ENCODE measurements at regions not wholly inside any gene's neighbourhood (a gene's known extent, or its start where the extent isn't known, plus 50 kb on each side); places are given as distances from the start of the nearest gene placed in this dataset.

DNA sequence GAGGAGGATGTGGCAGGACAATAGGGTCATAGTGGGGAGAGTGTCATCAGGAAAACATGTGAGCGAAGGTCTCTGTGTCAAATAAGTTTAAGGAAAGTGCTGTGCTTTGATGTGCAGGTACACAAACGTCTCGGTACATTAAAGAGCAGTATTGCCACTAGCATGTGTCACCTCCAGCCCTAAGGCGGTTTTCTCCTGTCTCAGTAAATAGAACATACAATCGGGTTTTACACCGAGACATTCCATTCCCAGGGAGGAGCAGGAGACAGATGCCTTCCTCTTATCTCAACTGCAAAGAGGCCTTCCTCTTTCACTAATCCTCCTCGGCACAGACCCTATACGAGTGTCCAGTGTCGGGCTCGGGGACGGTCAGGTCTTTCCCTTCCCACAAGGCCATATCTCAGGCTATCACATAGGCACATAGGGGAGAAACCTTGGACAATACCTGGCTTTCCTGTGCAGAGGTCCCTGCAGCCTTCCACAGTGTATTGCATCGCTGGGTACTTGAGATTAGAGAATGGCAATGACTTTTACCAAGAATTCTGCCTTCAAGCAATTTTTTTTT lies 684.5 kb downstream of the PDHA2 start:
- DNase-seq (ENCODE audit: low read depth, low spot score): peak; percentile 60

DNA sequence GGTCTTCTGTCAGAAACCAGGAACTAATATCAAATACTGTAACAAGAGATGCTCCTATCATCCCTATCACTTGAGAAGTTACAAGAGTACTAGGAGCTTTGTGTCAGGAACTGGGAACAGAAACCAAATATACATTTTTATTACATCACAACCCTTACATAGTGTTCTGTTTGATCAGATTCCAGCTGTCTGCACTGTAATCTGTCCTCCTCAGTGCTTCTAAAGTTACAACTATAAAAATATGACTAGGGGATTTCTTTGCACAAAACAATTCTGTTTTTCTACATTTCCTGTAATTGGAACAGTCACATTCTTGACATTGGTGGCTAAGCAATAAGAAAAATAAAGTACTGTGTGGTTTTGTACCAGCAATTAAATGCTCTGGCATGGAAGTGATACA lies 686.0 kb downstream of the PDHA2 start:
- DNase-seq (ENCODE audit: low read depth, low spot score): no peak

DNA sequence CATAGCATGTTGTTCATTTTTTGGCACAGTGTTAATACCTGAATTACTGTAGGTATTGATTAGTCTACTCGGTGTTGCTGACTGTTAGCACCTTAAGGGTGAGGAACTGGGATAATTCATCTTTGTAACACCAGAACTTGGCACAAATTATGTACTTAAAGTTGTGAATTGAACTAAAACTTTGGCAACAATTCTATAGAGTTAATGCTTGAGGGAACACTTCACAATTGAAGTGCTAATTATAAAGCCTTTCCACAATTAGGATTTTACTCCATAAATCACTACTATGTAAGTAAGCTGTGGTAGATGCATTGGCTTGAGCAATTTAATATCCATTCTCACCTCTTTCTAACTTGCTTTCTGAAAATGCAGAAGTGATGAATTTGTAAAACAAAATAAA lies 686.7 kb downstream of the PDHA2 start:
- DNase-seq (ENCODE audit: low read depth, low spot score): no peak

DNA sequence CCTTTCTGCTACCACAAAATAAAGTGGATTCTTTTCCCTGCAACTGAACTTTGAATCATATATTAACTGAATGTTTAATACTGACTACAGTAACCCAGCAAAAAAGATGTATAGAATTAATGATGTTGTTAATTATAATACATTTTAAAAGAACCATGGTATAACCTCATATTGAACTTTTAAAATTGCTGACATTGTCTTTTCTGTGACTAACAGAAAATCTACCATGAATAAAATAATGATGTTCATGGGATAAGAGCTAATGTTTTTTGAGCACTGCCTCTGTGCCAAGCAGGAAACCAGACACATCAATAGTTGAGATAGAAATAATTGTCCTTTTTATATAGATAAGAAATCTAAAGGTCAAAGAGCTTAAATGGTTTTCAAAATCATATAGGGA lies 691.9 kb downstream of the PDHA2 start:
- DNase-seq (ENCODE audit: low read depth, low spot score): no peak

DNA sequence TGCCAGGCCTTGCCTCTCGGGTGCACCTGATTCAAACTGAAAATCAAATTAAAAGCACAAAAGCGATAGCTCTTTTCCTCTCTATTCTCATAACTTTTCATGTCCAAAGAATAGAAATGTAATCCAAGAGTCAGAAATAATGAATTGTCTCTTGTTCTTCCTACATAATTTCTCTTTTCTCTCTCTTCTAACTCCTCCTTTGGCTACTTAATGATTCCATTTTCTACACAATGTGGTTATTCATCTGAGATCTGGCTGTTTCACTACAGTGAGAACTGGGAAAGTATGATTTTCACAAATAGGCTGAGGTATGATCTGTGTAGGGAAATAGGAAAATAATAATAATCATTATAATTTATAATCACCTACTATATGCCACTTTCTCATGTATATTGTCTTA lies 703.5 kb downstream of the PDHA2 start:
- DNase-seq (ENCODE audit: low read depth, low spot score): no peak

DNA sequence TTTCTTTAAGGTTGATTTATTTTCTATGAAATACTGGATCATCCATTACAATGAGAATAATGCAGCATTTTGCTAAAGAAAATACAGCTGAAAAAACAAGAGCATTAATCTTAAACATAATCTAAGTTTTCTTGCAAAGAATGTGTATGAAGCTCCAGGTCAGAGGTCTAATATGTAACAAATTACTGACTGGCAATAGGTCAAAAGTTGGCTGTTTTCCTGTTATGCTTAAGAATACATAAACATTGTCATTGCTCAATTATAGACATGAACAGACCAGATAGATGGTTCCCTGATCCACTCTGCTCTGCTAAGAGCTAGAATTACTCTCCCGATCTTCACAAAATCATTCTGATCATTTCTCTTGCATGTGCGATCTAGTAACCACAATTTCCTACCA lies 718.6 kb downstream of the PDHA2 start:
- DNase-seq (ENCODE audit: low read depth, low spot score): no peak

DNA sequence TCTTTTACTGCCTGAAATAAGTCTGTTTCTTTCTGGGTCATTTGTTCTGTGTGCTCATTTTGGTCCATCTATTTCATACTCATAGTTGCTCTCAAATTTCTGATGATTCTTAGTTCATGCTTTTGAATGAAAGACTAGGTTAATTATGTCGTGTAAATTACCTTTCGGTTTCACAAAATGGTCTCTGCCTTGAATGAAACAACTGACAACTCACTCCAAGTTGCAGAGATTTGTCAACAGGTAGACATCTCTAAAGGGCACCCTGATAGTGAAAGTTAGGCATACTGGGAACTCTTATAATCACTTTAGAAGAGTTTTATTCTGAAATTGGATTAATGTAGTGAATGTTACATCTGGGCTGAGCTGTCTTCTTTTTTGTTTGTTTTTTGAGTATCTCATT lies 726.9 kb downstream of the PDHA2 start:
- no peak for DNase-seq (ENCODE audit: low read depth, low spot score)

DNA sequence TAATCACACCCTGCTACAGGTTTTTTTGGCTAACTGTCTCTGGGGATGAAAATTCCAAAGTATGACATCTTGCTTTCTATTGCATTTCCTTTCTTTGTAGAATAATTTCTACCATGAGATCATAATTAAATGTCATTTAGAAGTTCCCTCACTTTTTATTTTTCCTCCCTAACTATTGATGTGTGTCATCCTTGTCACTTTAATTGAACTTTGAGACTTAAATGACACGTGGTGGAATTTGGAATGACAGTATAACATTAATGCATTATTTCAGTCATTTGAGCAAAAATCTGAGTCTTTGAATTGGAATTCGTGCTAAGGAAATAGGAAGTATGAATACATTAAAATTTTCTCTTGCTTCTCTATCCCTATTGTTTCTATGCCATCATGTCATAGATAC lies 745.4 kb downstream of the PDHA2 start:
- no peak for DNase-seq (ENCODE audit: low read depth, low spot score)

DNA sequence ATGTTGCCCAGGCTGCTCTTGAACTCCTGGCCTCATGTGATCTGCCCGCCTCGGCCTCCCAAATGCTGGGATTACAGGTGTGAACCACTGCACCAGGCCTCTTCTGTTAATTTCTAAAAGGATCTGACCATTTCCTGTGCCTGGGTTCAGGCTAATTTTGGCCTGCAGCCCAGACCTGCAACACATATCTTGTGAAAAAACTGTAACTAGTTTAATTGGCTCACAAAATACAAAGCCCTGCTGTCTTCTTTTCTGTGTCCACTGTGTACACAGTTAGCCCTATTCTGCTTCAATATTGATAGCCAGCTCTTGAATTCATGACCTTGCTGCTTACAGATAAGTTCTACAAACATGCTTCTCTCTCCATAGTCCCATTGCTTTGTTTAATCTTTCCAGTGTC lies 753.5 kb downstream of the PDHA2 start:
- no peak for DNase-seq (ENCODE audit: low read depth, low spot score)

DNA sequence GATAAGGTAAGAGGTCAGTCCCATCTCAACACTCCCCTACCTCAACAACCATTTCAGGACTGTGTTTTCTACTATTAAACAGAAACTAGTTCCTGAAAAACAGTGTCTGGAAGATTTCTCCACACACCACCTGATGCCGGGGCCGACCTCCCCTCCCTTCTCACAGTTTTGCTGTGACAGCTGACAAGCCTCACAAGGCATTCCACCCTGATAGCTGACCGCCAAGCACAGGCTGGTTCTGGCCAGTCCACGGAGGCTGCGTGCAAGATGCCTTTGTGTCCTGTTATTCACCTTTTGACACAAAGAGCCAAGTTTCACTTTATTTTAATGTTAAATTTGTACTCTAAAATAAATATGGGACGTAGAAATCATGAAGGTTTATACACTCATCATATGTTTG lies 758.6 kb downstream of the PDHA2 start:
- DNase-seq (ENCODE audit: low read depth, low spot score): peak; percentile 57

DNA sequence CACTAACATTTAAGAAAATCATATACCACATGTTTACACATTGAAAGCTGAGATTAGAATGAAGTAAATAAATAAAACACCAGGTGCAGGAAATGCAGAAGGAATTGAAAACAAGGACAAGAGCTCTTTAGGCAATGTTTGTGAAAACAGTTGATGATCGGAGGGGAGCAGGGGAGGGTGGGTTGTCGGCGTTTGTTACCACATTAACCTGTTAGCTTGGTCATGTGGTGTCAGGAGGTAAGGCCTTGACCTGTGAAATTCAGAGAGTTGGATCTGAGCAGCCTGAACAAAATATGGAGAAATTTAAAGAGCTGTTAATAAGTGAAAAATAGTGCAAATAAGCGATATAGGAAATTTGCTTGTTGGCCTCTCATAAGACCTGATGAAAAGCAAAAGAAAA lies 759.9 kb downstream of the PDHA2 start:
- DNase-seq (ENCODE audit: low read depth, low spot score): no peak

DNA sequence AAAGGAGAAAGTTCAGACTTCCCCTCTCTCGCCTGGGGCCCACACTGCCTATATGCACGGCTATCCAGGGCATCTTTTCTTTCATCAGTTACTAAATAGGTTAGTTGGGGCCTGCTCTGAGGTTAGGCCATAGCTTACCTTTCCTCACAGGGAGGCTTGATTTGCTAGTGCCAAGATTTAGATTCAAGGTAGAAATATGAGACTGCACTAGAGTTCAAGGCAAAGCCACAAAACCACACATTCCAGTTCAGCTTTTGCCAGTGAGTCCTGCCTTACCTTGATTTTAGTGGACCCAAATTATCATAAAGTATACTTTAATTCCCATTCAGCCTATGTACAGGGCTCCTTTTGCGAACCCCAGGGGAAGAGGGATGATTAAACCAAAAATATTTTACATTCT lies 762.8 kb downstream of the PDHA2 start:
- no peak for DNase-seq (ENCODE audit: low read depth, low spot score)

DNA sequence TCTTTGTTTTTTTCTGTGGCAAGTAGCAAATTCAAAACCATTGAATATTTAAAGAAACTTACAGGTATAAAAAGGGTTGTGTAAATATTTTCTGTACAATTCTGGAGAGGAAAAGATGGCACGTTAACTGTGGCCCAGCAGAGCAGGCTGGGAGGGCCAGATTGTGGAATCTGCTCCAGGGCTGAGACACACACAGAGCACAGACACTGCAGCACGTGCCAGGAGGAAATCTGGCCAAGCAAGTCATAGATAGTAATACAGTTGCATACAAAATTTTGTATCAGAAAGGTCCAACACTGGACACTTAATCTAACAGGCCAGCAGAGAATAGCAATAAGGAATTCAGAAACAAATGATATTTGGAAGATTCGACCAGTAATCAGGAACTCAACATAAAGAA lies 763.7 kb downstream of the PDHA2 start:
- no peak for DNase-seq (ENCODE audit: low read depth, low spot score)

DNA sequence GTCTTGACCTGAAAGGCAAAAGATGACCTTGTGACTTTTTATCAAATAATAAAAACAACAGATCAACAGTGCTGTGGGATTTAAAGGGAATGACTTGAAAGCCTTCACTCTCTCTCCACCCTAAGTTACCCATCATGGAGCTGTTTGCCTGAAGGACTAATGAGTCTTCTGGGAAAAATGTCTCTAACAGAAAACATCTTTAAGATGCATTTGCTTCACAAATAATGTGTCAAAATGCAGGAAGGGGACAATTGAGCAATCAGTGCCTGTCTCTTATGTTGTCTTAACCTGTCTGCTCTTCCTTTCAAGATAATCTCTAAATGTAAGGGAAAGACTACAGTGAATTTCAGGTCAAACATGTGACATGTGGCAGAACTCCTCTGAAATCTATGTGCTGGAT lies 766.6 kb downstream of the PDHA2 start:
- no peak for DNase-seq (ENCODE audit: low read depth, low spot score)

DNA sequence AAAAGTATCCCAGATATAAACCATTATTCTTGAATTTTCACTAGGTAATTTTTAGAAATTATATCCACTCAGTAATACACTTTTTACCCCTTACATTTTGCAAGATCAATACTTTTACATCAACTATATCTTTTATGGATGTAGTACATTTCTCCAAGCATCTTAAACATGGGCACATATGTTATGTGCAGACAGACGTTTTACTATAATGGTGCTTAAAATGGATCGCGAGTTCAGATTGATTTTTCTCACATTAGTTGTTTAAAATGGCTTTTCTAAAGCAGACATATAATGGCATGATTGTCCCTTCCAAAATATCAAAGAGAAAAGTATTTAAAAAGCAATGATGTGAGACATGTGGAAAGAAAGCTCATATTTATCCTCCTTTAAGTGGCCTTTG lies 786.1 kb downstream of the PDHA2 start:
- DNase-seq (ENCODE audit: low read depth, low spot score): no peak

DNA sequence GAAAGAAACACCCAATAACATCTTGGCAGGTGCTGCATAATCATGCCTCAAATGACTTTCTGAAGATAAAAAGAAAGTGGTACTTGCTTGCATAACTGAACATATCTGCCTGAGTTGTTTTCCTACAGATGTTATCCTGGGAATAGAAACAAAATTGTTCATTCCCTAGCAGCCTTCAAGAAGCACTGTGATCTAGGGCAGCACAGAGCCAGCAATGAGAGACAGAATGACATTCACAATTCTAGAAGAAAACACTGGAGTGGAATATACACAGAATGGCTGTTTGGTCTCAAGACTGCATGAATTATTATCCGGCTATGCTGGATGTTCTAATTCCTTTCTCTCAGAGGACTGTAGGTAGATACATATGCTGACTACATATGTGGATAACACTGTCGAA lies 790.9 kb downstream of the PDHA2 start:
- DNase-seq (ENCODE audit: low read depth, low spot score): no peak

DNA sequence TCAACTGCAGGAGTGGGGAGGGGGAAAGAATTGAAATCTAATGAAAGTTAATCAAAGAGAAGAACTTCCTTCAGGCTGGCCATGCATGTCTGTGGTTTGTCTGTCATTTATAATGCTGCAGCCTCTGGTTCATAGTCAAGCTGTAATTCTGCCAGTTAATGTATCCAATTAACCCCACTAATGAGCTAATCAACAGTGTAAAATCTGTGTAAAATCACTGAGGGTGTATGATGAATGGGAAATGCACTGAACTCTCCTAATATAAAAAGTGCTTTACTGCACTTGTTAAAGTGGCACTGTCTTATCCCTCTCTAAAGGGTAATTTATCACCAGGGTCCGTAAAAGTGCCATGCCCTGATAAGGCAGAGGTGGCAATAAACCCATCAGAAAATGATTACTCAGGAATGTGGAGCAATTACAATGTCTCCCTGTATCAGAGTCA lies 798.1 kb downstream of the PDHA2 start:
- peak; percentile 17 for DNase-seq (ENCODE audit: low read depth, low spot score)

DNA sequence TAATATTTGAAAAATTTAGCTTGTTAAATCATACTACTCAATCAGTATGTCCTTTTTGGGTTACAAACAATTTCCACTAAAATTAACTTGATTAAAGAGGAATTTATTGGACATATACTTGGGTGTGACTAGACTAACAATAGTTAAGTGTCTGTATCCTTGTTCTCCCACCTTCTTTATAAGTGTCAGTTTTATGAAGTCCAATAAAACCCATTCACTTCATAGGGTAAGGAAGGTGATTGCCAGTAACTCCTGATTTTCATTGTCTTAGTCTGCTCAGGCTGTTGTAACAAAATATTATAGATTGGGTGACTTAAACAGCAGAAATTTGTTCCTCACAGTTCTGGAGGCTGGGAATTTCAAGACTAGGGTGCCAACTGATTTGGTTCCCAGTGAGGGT lies 800.0 kb downstream of the PDHA2 start:
- DNase-seq (ENCODE audit: low read depth, low spot score): no peak

DNA sequence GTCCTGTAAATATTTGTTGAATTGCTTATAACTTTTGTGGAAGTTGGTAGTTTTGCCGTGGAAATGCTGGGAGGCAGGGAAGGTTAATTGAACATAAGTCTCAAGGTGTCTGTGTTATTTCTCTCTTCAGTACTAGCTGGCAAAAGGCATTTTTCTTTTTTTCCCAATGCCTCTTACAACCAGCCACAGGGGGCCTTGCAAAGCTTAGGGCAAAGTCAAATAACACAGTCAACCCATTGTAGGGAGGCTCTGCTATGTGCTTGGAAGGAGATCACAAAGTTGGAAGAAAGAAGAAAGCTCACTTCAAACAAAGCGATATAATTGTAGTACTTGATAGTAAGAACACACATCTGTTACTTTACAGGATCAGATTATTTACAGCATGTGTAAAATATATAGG lies 802.6 kb downstream of the PDHA2 start:
- peak; percentile 18 for DNase-seq (ENCODE audit: low read depth, low spot score)

DNA sequence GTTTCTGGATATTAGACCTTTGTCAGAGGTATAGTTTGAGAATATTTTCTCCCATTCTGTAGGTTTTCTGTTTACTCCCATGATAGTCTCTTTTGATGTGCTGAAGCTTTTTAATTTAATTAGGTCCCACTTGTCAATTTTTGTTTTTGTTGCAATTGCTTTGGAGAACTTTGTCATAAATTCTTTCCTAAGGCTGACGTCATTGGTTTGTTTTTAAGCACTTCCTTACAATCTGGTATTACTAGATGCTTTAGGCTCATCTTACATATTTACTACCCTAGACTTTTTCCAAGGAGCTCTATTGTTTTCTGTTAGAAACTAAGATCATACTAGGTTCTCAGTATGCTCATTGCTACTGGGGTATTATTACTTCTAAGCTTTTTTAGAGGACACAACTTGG lies 806.3 kb downstream of the PDHA2 start:
- DNase-seq (ENCODE audit: low read depth, low spot score): no peak

DNA sequence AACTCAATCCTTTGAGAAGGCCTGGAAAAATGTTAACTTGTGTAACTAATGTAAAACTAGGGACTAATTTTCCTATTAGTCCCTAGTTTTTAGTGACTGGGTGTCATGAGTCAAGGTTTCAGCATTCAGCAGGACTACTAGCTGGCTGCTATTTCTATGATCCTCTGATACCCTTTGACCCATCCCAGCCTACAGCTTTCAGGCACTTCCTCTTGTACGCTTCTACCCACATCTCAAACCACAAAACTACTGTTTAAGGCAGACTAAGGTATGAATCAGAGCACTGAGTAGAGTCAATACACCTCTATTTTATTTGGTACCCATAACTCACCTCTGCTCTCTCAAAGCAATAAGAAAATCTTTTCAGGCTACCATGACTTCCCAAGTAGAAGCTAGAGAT lies 809.6 kb downstream of the PDHA2 start:
- peak; percentile 11 for DNase-seq (ENCODE audit: low read depth, low spot score)

DNA sequence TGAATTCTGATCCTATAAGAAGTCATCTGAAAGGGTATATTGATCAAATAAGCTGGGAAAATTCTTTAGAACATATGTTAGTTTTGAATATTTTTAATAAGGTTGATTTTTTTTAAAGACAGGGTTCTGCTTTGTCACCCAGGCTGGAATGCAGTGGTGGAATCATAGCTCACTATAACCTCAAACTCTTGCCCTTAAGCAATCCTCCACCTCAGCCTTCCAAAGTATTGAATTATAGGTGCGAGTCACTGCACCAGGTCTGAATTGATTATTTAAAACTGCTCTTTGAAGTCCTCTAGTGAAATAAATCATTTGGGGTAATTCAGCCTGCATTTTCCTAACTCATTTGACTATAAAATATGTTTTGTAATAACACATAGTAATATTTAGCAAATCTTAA lies 812.3 kb downstream of the PDHA2 start:
- DNase-seq (ENCODE audit: low read depth, low spot score): no peak

DNA sequence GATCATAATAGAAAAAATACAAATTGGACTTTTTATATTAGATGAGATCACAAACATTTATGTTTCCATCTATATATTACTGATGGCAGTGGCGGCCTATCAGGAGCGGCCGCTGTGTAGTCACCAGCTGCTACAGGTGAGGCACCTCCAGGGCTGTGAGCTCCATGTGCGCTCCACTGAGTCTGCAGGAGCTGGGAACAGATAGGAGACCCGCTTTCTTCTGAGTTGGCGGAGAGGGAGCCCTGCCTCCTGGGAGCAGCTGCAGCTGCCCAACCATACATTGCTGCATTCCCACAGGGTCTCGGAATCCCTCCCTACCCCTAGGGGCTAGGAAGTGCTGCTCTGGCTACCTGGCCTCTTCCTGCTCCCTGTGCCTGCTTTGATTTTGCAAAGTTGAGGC lies 812.9 kb downstream of the PDHA2 start:
- no peak for DNase-seq (ENCODE audit: low read depth, low spot score)

DNA sequence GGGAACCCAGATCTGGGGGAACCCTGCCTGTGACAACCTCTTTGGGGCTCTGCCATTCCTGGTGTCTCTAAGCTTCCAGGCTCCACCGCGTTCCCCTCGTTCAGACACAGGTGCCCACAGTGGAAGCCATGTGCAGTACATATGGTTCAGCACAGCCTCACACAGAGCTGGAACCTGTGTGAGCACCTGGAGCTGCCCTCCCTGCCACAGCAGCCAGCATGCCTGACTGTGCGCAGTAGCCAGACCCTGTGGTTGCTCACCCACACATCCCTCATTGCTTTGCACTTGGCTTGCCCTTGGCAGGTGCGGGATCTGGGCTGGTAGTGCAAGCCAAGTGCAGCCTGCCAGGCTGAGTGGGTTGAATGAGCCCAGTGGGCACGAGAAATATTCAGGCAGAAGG lies 814.2 kb downstream of the PDHA2 start:
- no peak for DNase-seq (ENCODE audit: low read depth, low spot score)

DNA sequence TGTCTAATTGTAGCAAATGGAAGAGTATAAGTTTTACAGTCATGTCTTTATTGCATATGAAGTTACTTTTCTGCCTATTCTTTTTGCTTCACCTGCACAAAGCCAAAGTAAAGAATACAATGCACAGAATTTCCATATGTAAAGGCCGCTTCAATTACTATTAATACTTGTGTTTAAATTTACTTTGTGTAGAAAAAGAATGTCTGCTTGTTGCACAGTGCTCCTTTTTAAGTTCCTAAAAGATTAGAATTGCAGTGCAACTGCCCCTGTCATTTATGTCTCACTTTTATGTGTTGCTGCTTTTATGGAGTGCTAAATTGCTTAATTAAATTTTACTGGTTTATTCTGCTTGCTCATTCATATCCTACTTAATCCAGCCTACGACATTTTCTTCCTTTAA lies 830.5 kb downstream of the PDHA2 start:
- no peak for DNase-seq (ENCODE audit: low read depth, low spot score)

Measured in ELF-1 (cell line).